ENCODE measurements at regions not wholly inside any gene's neighbourhood (a gene's known extent, or its start where the extent isn't known, plus 50 kb on each side); places are given as distances from the start of the nearest gene placed in this dataset.

- no peak for TF ChIP-seq CTCF (IDR thresholded peaks at IDR 0.05)
- no peak for TF ChIP-seq POLR2A (IDR thresholded peaks at IDR 0.05)
Observed at GRCh38 chr6:112415366-112415765, 68.2 kb downstream of the RFPL4B start.
